ENCODE measurements at regions not wholly inside any gene's neighbourhood (a gene's known extent, or its start where the extent isn't known, plus 50 kb on each side); places are given as distances from the start of the nearest gene placed in this dataset.

- no peak overlapping the region for H4K5ac ChIP-seq (ENCODE audit: insufficient read length, low read depth, low read length)
- no peak overlapping the region for H2AFZ ChIP-seq (ENCODE audit: low read length)
- H3K9ac ChIP-seq (replicated peaks in 1 of 4; ENCODE audit: extremely low read depth in 1 of 4, low read depth in 3 of 4, low read length in 3 of 4) = no peak overlapping the region
- no peaks in the 10 kb centered on the region for H3K36me3 ChIP-seq (ENCODE audit: control insufficient read depth in 2 of 4, insufficient read depth in 4 of 4, low read length in 3 of 4)
- peak overlapping the region; percentile 50; the same call in 1 of the 2 replicates for H2BK5ac ChIP-seq (ENCODE audit: low read depth, low read length)
- peak overlapping the region; percentile 64 for H2BK12ac ChIP-seq (ENCODE audit: low read depth, low read length)
- H4K20me1 ChIP-seq (replicated peaks in 1 of 2; ENCODE audit: control insufficient read depth in 1 of 2, insufficient read depth in 2 of 2, low read length in 2 of 2) = no peaks in the 10 kb centered on the region
- WGBS, 2 experiments (ENCODE audit: extremely low coverage in 1 of 2, insufficient coverage in 1 of 2, insufficient read length in 1 of 2, insufficient replicate concordance in 2 of 2, low coverage in 1 of 2, low lambda C conversion rate in 2 of 2, missing lambda C conversion rate in 1 of 2) = 88% methylated on average over 5 of the region's 5 CpGs; no CpG with 5 or more reads in 1 of the 2 experiments
- no peaks in the 10 kb centered on the region for H3K79me1 ChIP-seq (ENCODE audit: low read depth, low read length)
- H4K8ac ChIP-seq (ENCODE audit: extremely low read depth, insufficient read depth, low read length) = no peak overlapping the region
- H3K4ac ChIP-seq (replicated peaks; ENCODE audit: insufficient read length, low read depth, low read length) = no peak overlapping the region
- H2AK5ac ChIP-seq (ENCODE audit: low read depth, low read length) = peak overlapping the region; percentile 17; the same call in 1 of the 2 replicates
- no peaks in the 10 kb centered on the region for H3K9me3 ChIP-seq (ENCODE audit: insufficient read depth in 2 of 2, low read depth in 1 of 2, low read length in 1 of 2)
- no peak overlapping the region for H3K18ac ChIP-seq (ENCODE audit: extremely low read depth, low read length)
- H3K23ac ChIP-seq (ENCODE audit: insufficient read length) = no peak overlapping the region
- H3K23me2 ChIP-seq (ENCODE audit: low read depth, low read length) = no peaks in the 10 kb centered on the region
- no peak overlapping the region for H3K14ac ChIP-seq (ENCODE audit: insufficient read length)
- CTCF ChIA-PET (ENCODE audit: partially characterized antibody) = interaction anchor here (1.0 to 1.9 kb wide), 2 partner anchors 10 to 59 kb away, joined by 4 read pairs; no protein-coding TSS in a partner anchor
- POLR2A ChIA-PET (ENCODE audit: partially characterized antibody) = no interaction called here
- H3K27me3 ChIP-seq (replicated peaks in 1 of 4; ENCODE audit: control insufficient read depth in 3 of 4, extremely low read depth in 1 of 4, insufficient read depth in 3 of 4, low read length in 3 of 4) = no peaks in the 10 kb centered on the region; a peak in 1 of 7 replicates
- no peak overlapping the region for H3K4me3 ChIP-seq (ENCODE audit: extremely low read depth in 1 of 4, insufficient read depth in 2 of 4, low read depth in 3 of 4, low read length in 4 of 4)
- H3K56ac ChIP-seq (replicated peaks; ENCODE audit: insufficient read length, low read depth, low read length) = no peak overlapping the region
- no peak overlapping the region for H4K91ac ChIP-seq (replicated peaks; ENCODE audit: insufficient read length, low read length)
- FAIRE-seq (no peak), DNase-seq (ENCODE audit: low read depth in 1 of 2, low spot score in 2 of 2) (no peak)
- H2BK15ac ChIP-seq (ENCODE audit: low read length) = no peak overlapping the region
- no peaks in the 10 kb centered on the region for H3K79me2 ChIP-seq (ENCODE audit: control insufficient read depth in 1 of 2, insufficient read depth in 2 of 2, low read length in 2 of 2)
- no peak overlapping the region for H2BK120ac ChIP-seq (replicated peaks; ENCODE audit: low read depth, low read length)
- no peak overlapping the region for H3K4me2 ChIP-seq (ENCODE audit: insufficient read depth in 1 of 2, low read depth in 2 of 2, low read length in 2 of 2)
- peaks cover 1 to 8% (median 5%) of the 10 kb centered on the region in 4 experiments; a peak in 4 of 7 replicates for H3K4me1 ChIP-seq (replicated peaks in 1 of 4; ENCODE audit: control insufficient read depth in 3 of 4, insufficient read depth in 4 of 4, low read length in 3 of 4)
- H3K27ac ChIP-seq (ENCODE audit: low read depth, low read length) = no peak overlapping the region
- H2BK20ac ChIP-seq (ENCODE audit: low read length) = 0 out of 2 replicates have a peak overlapping the region, but pooled peaks have one; percentile 11
- TF ChIP-seq CTBP2 (IDR thresholded peaks at IDR 0.05; ENCODE audit: borderline replicate concordance, insufficient read depth, insufficient read length, low read length) (no peak), SIX5 (IDR thresholded peaks at IDR 0.05; ENCODE audit: low read depth, low read length) (no peak), CBX5 (IDR thresholded peaks at IDR 0.05; ENCODE audit: low read depth, low read length) (no peak), RXRA (IDR thresholded peaks at IDR 0.05; ENCODE audit: insufficient read depth, low read depth, low read length) (no peak), ASH2L (IDR thresholded peaks at IDR 0.05; ENCODE audit: low read length) (no peak), KDM1A (IDR thresholded peaks at IDR 0.05; ENCODE audit: borderline replicate concordance, low read length) (no peak), CTCF (IDR thresholded peaks at IDR 0.05; ENCODE audit: control extremely low read depth in 1 of 3, insufficient read depth in 1 of 3, low read depth in 1 of 3, low read length in 3 of 3) (no peak), MAX (IDR thresholded peaks at IDR 0.05) (no peak), NANOG (IDR thresholded peaks at IDR 0.05; ENCODE audit: insufficient read depth, low read depth, low read length, poor library complexity, severe bottlenecking) (no peak), BRCA1 (IDR thresholded peaks at IDR 0.05; ENCODE audit: low read depth, low read length) (no peak), KDM4A (IDR thresholded peaks at IDR 0.05; ENCODE audit: low read depth, low read length, severe bottlenecking) (no peak)
Measured at GRCh38 chr11:19394525-19395016, 153.8 kb upstream of the E2F8 start.
